ENCODE measurements at regions not wholly inside any gene's neighbourhood (a gene's known extent, or its start where the extent isn't known, plus 50 kb on each side); places are given as distances from the start of the nearest gene placed in this dataset.

DNA sequence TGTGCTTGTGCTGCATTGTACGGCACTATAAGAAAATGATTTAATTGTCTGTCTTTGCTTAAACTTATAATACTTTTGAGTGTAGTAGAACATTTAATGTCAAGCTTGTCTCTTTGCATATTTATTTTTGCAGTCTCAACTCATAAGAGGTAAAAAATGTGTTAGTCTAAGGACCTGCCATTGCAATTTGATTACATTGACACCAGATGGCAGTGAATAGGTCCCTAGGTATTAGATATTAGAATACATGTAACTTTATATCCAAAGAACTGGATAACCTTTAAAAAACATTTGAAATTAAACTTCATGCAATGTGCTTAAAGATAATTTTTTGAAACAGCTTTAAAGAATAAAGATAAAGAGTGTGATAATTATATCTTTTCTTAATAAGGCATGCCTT is 1421.3 kb downstream of the OLFM4 start:
- WGBS, 4 donors = 85 to 100% (median 90%) methylated on average over 1 of the region's 1 CpG
- intact Hi-C loops (cut with DNase I) = no loop called here

DNA sequence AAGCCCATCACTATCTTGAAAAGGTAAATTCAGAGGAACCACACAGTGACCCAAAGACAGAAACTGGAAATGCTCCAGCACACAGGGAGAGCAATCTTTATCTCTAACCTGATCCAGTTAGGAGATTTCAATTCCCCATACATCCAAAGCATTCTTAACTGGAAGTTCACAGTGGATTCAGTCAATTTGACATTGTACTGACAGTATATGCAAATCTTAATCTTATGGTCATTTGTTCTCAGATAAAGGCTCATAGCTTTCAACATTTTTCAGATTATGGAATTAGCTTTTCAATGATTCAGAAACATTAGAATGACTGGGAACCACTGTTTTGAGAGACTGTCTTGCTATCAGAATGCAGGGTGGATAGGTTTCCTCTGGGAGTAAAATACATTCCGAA is 1455.6 kb downstream of the OLFM4 start:
- no peak for TF ChIP-seq POLR2A (IDR thresholded peaks at IDR 0.05)
- TF ChIP-seq CTCF (IDR thresholded peaks at IDR 0.05) = no peak
- no peak for DNase-seq
- no peak overlapping the region for H3K4me3 ChIP-seq
- H3K9me3 ChIP-seq (replicated peaks in 1 of 3) = no peaks in the 10 kb centered on the region
- no peaks in the 10 kb centered on the region for H3K36me3 ChIP-seq (replicated peaks in 1 of 2)
- no peaks in the 10 kb centered on the region for H3K4me1 ChIP-seq (replicated peaks in 1 of 2)
- no peaks in the 10 kb centered on the region for H3K27me3 ChIP-seq
- 57 to 83% (median 79%) methylated on average over 1 of the region's 1 CpG for WGBS, 4 donors
- no peak overlapping the region for H3K27ac ChIP-seq
- intact Hi-C loops (cut with DNase I) = no loop called here

More for the DNA sequence above, 1421.3 kb downstream of the OLFM4 start:
- H3K27ac ChIP-seq = no peak overlapping the region
- H3K27me3 ChIP-seq = no peaks in the 10 kb centered on the region
- H3K36me3 ChIP-seq (replicated peaks in 1 of 2) = no peaks in the 10 kb centered on the region
- H3K9me3 ChIP-seq (replicated peaks in 1 of 3) = no peaks in the 10 kb centered on the region
- TF ChIP-seq POLR2A (IDR thresholded peaks at IDR 0.05) = no peak
- TF ChIP-seq CTCF (IDR thresholded peaks at IDR 0.05) = no peak
- no peak for DNase-seq
- no peak overlapping the region for H3K4me3 ChIP-seq
- no peaks in the 10 kb centered on the region for H3K4me1 ChIP-seq (replicated peaks in 1 of 2)

- Histone ChIP-seq H3K4me3 (no peak overlapping the region), H3K27me3 (no peaks in the 10 kb centered on the region), H3K4me1 (replicated peaks in 1 of 2) (no peaks in the 10 kb centered on the region), H3K27ac (no peak overlapping the region), H3K36me3 (replicated peaks in 1 of 2) (no peaks in the 10 kb centered on the region), H3K9me3 (replicated peaks in 1 of 3) (no peaks in the 10 kb centered on the region)
- WGBS, 4 donors = 67 to 81% (median 79%) methylated on average over 5 to 7 of the region's 7 CpGs
- intact Hi-C loops (cut with DNase I) = no loop called here
- TF ChIP-seq CTCF (IDR thresholded peaks at IDR 0.05) (no peak), POLR2A (IDR thresholded peaks at IDR 0.05) (no peak)
- DNase-seq = no peak
These were observed 1458.0 kb downstream of the OLFM4 start for GRCh38 chr13:54486421-54487166.

GRCh38 chr13:54489359-54489758 is 1460.7 kb downstream of the OLFM4 start:
- Histone ChIP-seq H3K36me3 (replicated peaks in 1 of 2) (no peaks in the 10 kb centered on the region), H3K27ac (no peak overlapping the region), H3K27me3 (no peaks in the 10 kb centered on the region), H3K9me3 (replicated peaks in 1 of 3) (no peaks in the 10 kb centered on the region), H3K4me1 (replicated peaks in 1 of 2) (no peaks in the 10 kb centered on the region), H3K4me3 (no peak overlapping the region)
- WGBS, 4 donors = 72 to 84% (median 80%) methylated on average over 1 of the region's 1 CpG
- no peak for TF ChIP-seq CTCF (IDR thresholded peaks at IDR 0.05)
- no peak for TF ChIP-seq POLR2A (IDR thresholded peaks at IDR 0.05)
- DNase-seq = no peak
- intact Hi-C loops (cut with DNase I) = no loop called here
